IMR-90 (cell line): ENCODE measurements at regions not wholly inside any gene's neighbourhood (a gene's known extent, or its start where the extent isn't known, plus 50 kb on each side); places are given as distances from the start of the nearest gene placed in this dataset.

ENCODE experiments used
- CEBPB ChIP-seq: IDR thresholded peaks from 2 replicates; pipeline ENCODE4 v1.6.1; 2012; ENCODE audit warnings: low read depth, low read length, improper control_type of control experiment
- CHD1 ChIP-seq: IDR thresholded peaks from 2 replicates; pipeline ENCODE4 v1.6.1; 2012; ENCODE audit warnings: low read depth, low read length, improper control_type of control experiment
- CTCF ChIP-seq: conservative IDR thresholded peaks from 2 replicates; pipeline ENCODE4 v1.5.1; 2012; ENCODE audit warnings: mild to moderate bottlenecking, low read depth, low read length, improper control_type of control experiment
- FOS ChIP-seq: fragments of 150-350 bp; IDR thresholded peaks from 2 replicates; pipeline ENCODE4 v1.6.1; 2016; ENCODE audit warnings: low read depth, low read length
- MAZ ChIP-seq: IDR thresholded peaks from 2 replicates; pipeline ENCODE4 v1.6.1; 2012; ENCODE audit warnings: low read depth, mild to moderate bottlenecking, low read length, improper control_type of control experiment, moderate library complexity, borderline replicate concordance
- MXI1 ChIP-seq: IDR thresholded peaks from 2 replicates; pipeline ENCODE4 v1.6.1; 2012; ENCODE audit warnings: low read depth, mild to moderate bottlenecking, low read length, moderate library complexity, borderline replicate concordance
- POLR2A ChIP-seq: IDR thresholded peaks from 2 replicates; pipeline ENCODE4 v1.6.1; 2012; ENCODE audit warnings: mild to moderate bottlenecking, low read depth, low read length
- RAD21 ChIP-seq: IDR thresholded peaks from 2 replicates; pipeline ENCODE4 v1.6.1; 2012; ENCODE audit warnings: low read length, improper control_type of control experiment
- RCOR1 ChIP-seq: IDR thresholded peaks from 2 replicates; pipeline ENCODE4 v1.6.1; 2012; ENCODE audit warnings: mild to moderate bottlenecking, low read length, improper control_type of control experiment; ENCODE audit not compliant: insufficient replicate concordance
- SMC3 ChIP-seq: fragments of 150-350 bp; IDR thresholded peaks from 2 replicates; pipeline ENCODE4 v1.6.1; 2016; ENCODE audit warnings: low read depth, mild to moderate bottlenecking, antibody characterized with exemption, low read length, moderate library complexity
- USF2 ChIP-seq: fragments of 150-350 bp; IDR thresholded peaks from 2 replicates; pipeline ENCODE4 v1.6.1; 2017; ENCODE audit warnings: mild to moderate bottlenecking, antibody characterized with exemption, low read length, low read depth

GRCh38 chr2:184272056-184272455 is 326.3 kb upstream of the ZNF804A start:
- TF ChIP-seq USF2: no peak
- TF ChIP-seq FOS: no peak
- TF ChIP-seq POLR2A: no peak
- TF ChIP-seq CTCF: no peak
- TF ChIP-seq MXI1: no peak
- TF ChIP-seq CHD1: no peak
- no peak for TF ChIP-seq CEBPB
- no peak for TF ChIP-seq MAZ
- TF ChIP-seq RAD21: no peak
- no peak for TF ChIP-seq RCOR1
- no peak for TF ChIP-seq SMC3
